Neuronal stem cell (in vitro differentiated cells): ENCODE measurements at regions not wholly inside any gene's neighbourhood (a gene's known extent, or its start where the extent isn't known, plus 50 kb on each side); places are given as distances from the start of the nearest gene placed in this dataset.
A peak's percentile ranks its signal among the peaks of the same experiment; 100 is the strongest.

ENCODE experiments used
- DNase-seq: peaks from one replicate; pipeline ENCODE4 v3.0.0-alpha.2; 2013; ENCODE audit warnings: low spot score
- H2AFZ ChIP-seq: one replicate; pipeline ENCODE4 v1.6.1; 2013; ENCODE audit warnings: mild to moderate bottlenecking, low read length, inconsistent platforms
- H2AK5ac ChIP-seq: 2 replicates; pipeline ENCODE4 v1.6.1; 2013; ENCODE audit warnings: low read depth, mild to moderate bottlenecking, inconsistent platforms, low read length, moderate library complexity, mixed read lengths
- H2BK120ac ChIP-seq: 2 replicates; pipeline ENCODE4 v1.6.1; 2013; ENCODE audit warnings: low read depth, mild to moderate bottlenecking, inconsistent platforms, low read length, moderate library complexity, mixed read lengths
- H2BK12ac ChIP-seq: one replicate; pipeline ENCODE4 v1.6.1; 2013; ENCODE audit warnings: low read length, inconsistent platforms
- H2BK15ac ChIP-seq: 2 replicates; pipeline ENCODE4 v1.6.1; 2013; ENCODE audit warnings: mild to moderate bottlenecking, low read length, inconsistent platforms, mixed read lengths
- H2BK5ac ChIP-seq: one replicate; pipeline ENCODE4 v1.6.1; 2013; ENCODE audit warnings: inconsistent platforms, mild to moderate bottlenecking, low read length, moderate library complexity
- H3K14ac ChIP-seq: one replicate; pipeline ENCODE4 v1.6.1; 2013; ENCODE audit warnings: low read length, inconsistent platforms
- H3K18ac ChIP-seq: 2 replicates; pipeline ENCODE4 v1.6.1; 2013; ENCODE audit warnings: low read length, inconsistent platforms
- H3K23ac ChIP-seq: 2 replicates; pipeline ENCODE4 v1.6.1; 2013; ENCODE audit warnings: low read depth, mild to moderate bottlenecking, mixed read lengths, low read length, inconsistent platforms; ENCODE audit not compliant: poor library complexity
- H3K27ac ChIP-seq: replicated peaks from 3 replicates; pipeline ENCODE4 v1.5.1; 2013; ENCODE audit warnings: low read length, inconsistent platforms
- H3K27me3 ChIP-seq, 3 experiments: 2 replicates each; pipeline ENCODE4 v1.6.1; 2013; ENCODE audit warnings: low read length in 3 of 3, mild to moderate bottlenecking in 2 of 3, inconsistent platforms in 1 of 3, low read depth in 1 of 3, mixed read lengths in 1 of 3, moderate library complexity in 1 of 3; ENCODE audit not compliant: control insufficient read depth in 3 of 3, insufficient read depth in 3 of 3
- H3K36me3 ChIP-seq, 2 donors: replicated peaks in 1 of 2; 2 replicates each; pipeline ENCODE4 v1.6.1; 2013; ENCODE audit warnings: low read length in 2 of 2; ENCODE audit not compliant: control insufficient read depth in 2 of 2, insufficient read depth in 2 of 2
- H3K4ac ChIP-seq: 2 replicates; pipeline ENCODE4 v1.6.1; 2013; ENCODE audit warnings: inconsistent platforms, mild to moderate bottlenecking, low read length, moderate library complexity
- H3K4me1 ChIP-seq, 2 donors: 1 replicate in 1 of 2; 2 replicates in 1 of 2; pipeline ENCODE4 v1.6.1; 2013; ENCODE audit warnings: low read length in 2 of 2, low read depth in 1 of 2; ENCODE audit not compliant: control insufficient read depth in 2 of 2, insufficient read depth in 1 of 2
- H3K4me2 ChIP-seq: one replicate; pipeline ENCODE4 v1.6.1; 2013; ENCODE audit warnings: mild to moderate bottlenecking, low read length, inconsistent platforms; ENCODE audit not compliant: insufficient read depth, poor library complexity, severe bottlenecking
- H3K4me3 ChIP-seq, 2 donors: 2 replicates each; pipeline ENCODE4 v1.5.1; 2013; ENCODE audit warnings: low read length in 2 of 2, mild to moderate bottlenecking in 2 of 2, inconsistent platforms in 1 of 2, moderate library complexity in 1 of 2
- H3K79me1 ChIP-seq: one replicate; pipeline ENCODE4 v1.6.1; 2013; ENCODE audit warnings: low read depth, mild to moderate bottlenecking, inconsistent platforms, low read length, moderate library complexity
- H3K9ac ChIP-seq: one replicate; pipeline ENCODE4 v1.6.1; 2013; ENCODE audit warnings: mild to moderate bottlenecking, low read depth, low read length, inconsistent platforms; ENCODE audit not compliant: poor library complexity
- H3K9me3 ChIP-seq, 2 donors: replicated peaks in 1 of 2; 2 replicates each; pipeline versions ENCODE3 to v1.6.1; 2013; ENCODE audit warnings: low read length in 2 of 2, mild to moderate bottlenecking in 2 of 2, inconsistent platforms in 1 of 2, low read depth in 1 of 2, mixed read lengths in 1 of 2, moderate library complexity in 1 of 2; ENCODE audit not compliant: control insufficient read depth in 2 of 2, insufficient read depth in 1 of 2
- H4K8ac ChIP-seq: one replicate; pipeline ENCODE4 v1.6.1; 2013; ENCODE audit warnings: low read depth, mild to moderate bottlenecking, inconsistent platforms, low read length, moderate library complexity
- H4K91ac ChIP-seq: one replicate; pipeline ENCODE4 v1.6.1; 2013; ENCODE audit warnings: low read length, low read depth, mild to moderate bottlenecking, inconsistent platforms; ENCODE audit not compliant: poor library complexity
- WGBS, 2 donors: extraction: QIAGEN DNeasy Blood & Tissue Kit; methylation state at CpG; one replicate each; pipeline ENCODE4 v1.1.7; 2013; ENCODE audit warnings: missing lambda C conversion rate in 2 of 2, mixed read lengths in 1 of 2; ENCODE audit not compliant: insufficient read length in 2 of 2, insufficient replicate concordance in 1 of 2; ENCODE audit errors: extremely low coverage in 2 of 2; 5-methylcytosine and 5-hydroxymethylcytosine counted together

DNA sequence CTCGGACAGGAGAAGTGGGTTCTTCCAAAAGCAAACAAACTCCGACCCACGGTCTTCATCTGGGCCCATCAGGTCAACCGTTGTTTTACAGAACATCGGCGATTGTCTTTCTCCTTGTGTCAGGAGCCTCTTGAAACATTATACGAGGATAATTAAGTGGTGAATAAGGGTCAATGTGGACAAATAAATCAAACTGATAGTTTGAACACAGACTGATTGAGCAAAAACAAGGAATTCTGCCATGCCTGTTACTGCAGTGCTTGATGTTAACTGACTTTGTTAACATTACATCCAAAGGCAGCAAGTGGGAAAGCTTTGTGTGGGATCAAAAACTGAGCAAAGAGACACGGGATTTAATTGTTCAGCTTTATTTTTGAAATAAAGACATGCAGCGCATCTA is 101.1 kb upstream of the IFNGR1 start:
- H3K4me3 ChIP-seq, result no peak overlapping the region
- H2BK5ac ChIP-seq, result no peak overlapping the region
- H3K27me3 ChIP-seq, result peaks cover 0 to 25% (median 0%) of the 10 kb centered on the region in 3 experiments
- H3K9ac ChIP-seq, result no peak overlapping the region
- H3K9me3 ChIP-seq, result no peaks in the 10 kb centered on the region
- H2BK12ac ChIP-seq, result no peak overlapping the region
- H3K4me1 ChIP-seq, result no peaks in the 10 kb centered on the region
- no peak overlapping the region for H2BK15ac ChIP-seq
- no peak overlapping the region for H2BK120ac ChIP-seq
- WGBS, 2 donors, result no CpG with 5 or more reads among the region's 9 CpGs
- H3K4me2 ChIP-seq, result no peak overlapping the region
- no peak overlapping the region for H2AFZ ChIP-seq
- no peak for DNase-seq
- H3K18ac ChIP-seq, result no peak overlapping the region
- H2AK5ac ChIP-seq, result no peak overlapping the region
- H3K27ac ChIP-seq, result no peak overlapping the region
- H3K23ac ChIP-seq, result no peak overlapping the region
- H3K79me1 ChIP-seq, result no peaks in the 10 kb centered on the region
- H3K4ac ChIP-seq, result no peak overlapping the region
- H4K91ac ChIP-seq, result no peak overlapping the region
- no peaks in the 10 kb centered on the region for H3K36me3 ChIP-seq
- H4K8ac ChIP-seq, result no peak overlapping the region
- H3K14ac ChIP-seq, result no peak overlapping the region

DNA sequence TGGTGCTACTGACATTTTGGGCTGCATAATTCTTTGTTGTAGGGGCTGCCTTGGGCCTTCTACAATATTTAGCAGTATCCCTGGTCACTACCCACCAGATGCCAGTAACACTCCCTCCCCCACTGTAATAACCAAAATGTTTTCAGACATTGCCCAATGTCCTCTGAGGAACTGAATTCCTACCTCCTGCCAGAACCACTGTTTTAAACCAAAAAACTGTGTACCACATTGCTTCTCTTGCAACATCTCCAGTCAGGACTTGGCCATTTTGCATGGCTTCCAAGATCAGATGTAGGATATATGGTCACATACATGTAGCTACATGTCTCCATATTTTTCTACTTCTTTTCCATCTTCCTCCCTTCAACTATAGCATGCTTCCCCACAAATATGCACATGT is 97.4 kb upstream of the IFNGR1 start:
- H3K27me3 ChIP-seq, result peaks cover 0 to 17% (median 0%) of the 10 kb centered on the region in 3 experiments
- H3K4me3 ChIP-seq, result no peak overlapping the region
- H3K9ac ChIP-seq, result no peak overlapping the region
- H3K4me2 ChIP-seq, result no peak overlapping the region
- H3K23ac ChIP-seq, result no peak overlapping the region
- H3K36me3 ChIP-seq, result no peaks in the 10 kb centered on the region
- H3K9me3 ChIP-seq, result no peaks in the 10 kb centered on the region
- no peak overlapping the region for H3K27ac ChIP-seq
- no peak overlapping the region for H2AK5ac ChIP-seq
- no peak overlapping the region for H2BK120ac ChIP-seq
- no peak overlapping the region for H2AFZ ChIP-seq
- H3K4ac ChIP-seq, result no peak overlapping the region
- H3K14ac ChIP-seq, result no peak overlapping the region
- H2BK5ac ChIP-seq, result no peak overlapping the region
- no peak overlapping the region for H2BK12ac ChIP-seq
- no peaks in the 10 kb centered on the region for H3K4me1 ChIP-seq
- H4K8ac ChIP-seq, result no peak overlapping the region
- H3K79me1 ChIP-seq, result no peaks in the 10 kb centered on the region
- no peak for DNase-seq
- no peak overlapping the region for H3K18ac ChIP-seq
- H4K91ac ChIP-seq, result no peak overlapping the region
- no peak overlapping the region for H2BK15ac ChIP-seq

DNA sequence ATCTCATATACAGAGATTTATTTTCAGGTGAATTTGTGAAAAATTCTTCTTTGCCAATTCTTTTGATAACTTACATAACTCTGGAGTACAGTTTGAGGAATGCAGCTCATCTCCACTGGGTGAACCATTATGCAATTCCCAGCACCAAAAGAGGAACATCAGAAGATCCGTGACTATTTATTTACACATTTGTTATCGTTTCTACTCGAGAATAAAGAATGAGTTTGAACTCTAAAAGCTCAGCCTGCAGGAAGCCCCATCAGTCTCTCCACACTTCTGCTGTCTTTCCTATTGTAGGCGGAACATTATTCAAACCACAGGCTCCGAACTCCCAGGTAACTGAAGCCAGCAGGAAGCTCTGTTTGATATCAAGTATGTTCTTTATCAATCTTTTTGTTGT is 95.9 kb upstream of the IFNGR1 start:
- H3K4me1 ChIP-seq, result no peaks in the 10 kb centered on the region
- WGBS, 2 donors, result no CpG with 5 or more reads among the region's 5 CpGs
- H3K9me3 ChIP-seq, result no peaks in the 10 kb centered on the region
- no peak overlapping the region for H2AFZ ChIP-seq
- H3K4me3 ChIP-seq, result no peak overlapping the region
- H4K91ac ChIP-seq, result no peak overlapping the region
- no peaks in the 10 kb centered on the region for H3K79me1 ChIP-seq
- no peak overlapping the region for H4K8ac ChIP-seq
- H3K27me3 ChIP-seq, result peaks cover 0 to 16% (median 0%) of the 10 kb centered on the region in 3 experiments
- H3K36me3 ChIP-seq, result no peaks in the 10 kb centered on the region
- no peak overlapping the region for H3K27ac ChIP-seq
- no peak overlapping the region for H3K4me2 ChIP-seq
- H2BK12ac ChIP-seq, result no peak overlapping the region
- no peak overlapping the region for H3K9ac ChIP-seq
- no peak overlapping the region for H3K4ac ChIP-seq
- DNase-seq, result no peak
- H2BK5ac ChIP-seq, result no peak overlapping the region
- no peak overlapping the region for H3K14ac ChIP-seq
- no peak overlapping the region for H2AK5ac ChIP-seq
- H3K23ac ChIP-seq, result no peak overlapping the region
- no peak overlapping the region for H3K18ac ChIP-seq
- H2BK15ac ChIP-seq, result no peak overlapping the region
- H2BK120ac ChIP-seq, result no peak overlapping the region

DNA sequence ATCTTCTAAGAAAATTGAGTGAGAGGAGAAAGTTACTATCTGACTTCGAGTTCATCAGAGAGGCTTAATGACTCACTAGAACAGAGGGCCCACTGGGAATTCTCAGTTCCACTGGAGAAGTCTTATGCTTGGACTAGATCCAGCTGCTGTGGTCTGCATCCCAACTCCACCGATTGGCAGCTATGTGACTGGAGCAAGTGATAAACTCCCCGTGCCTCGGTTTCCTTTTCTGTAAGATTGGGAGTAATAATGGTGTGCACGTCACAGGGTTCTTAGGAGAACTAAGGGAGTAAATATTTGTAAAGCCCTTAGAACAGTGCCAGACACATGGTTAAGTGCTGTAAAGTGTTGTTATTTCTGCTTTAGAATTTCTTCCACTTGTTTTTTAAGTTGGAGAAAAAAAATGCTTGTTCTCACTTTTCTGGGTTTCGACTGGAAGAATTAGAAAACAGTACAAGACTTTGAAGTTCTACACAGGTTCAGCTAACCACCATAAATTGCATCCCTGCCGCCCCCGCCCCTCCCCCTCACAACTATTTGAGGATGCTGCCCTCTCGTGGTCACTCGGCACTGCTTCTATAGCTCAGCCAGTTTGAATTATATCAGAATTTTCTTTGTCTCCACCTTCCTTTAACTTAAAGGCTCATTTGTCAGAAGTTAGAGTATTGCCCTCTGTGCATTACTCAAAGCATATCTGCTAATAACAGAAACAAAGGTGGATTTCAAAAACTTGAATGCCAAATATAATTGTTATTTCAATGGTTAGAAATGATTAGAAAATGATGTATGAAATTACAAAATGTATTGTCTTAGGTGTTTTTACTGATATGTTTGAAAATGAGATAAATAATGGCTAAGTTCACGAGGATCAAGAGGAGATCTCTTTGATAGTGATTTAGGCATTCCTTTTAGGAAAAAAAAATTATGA is 95.0 kb upstream of the IFNGR1 start:
- Histone ChIP-seq H2BK12ac (no peak overlapping the region), H3K18ac (no peak overlapping the region), H3K4me3 (no peak overlapping the region), H3K9ac (no peak overlapping the region), H3K4me1 (no peaks in the 10 kb centered on the region), H2AFZ (no peak overlapping the region), H3K4me2 (no peak overlapping the region), H2BK5ac (no peak overlapping the region), H3K27me3 (peaks cover 0 to 16% (median 0%) of the 10 kb centered on the region in 3 experiments), H4K91ac (no peak overlapping the region), H3K9me3 (peaks cover 0 to 1% of the 10 kb centered on the region in 2 donors), H3K36me3 (no peaks in the 10 kb centered on the region), H3K79me1 (no peaks in the 10 kb centered on the region), H2BK120ac (no peak overlapping the region), H3K27ac (no peak overlapping the region), H3K4ac (no peak overlapping the region), H4K8ac (no peak overlapping the region), H3K14ac (no peak overlapping the region), H2AK5ac (no peak overlapping the region), H3K23ac (no peak overlapping the region), H2BK15ac (no peak overlapping the region)
- WGBS, 2 donors, result no CpG with 5 or more reads among the region's 11 CpGs
- DNase-seq, result peak; percentile 55
